B cell (primary cell): ENCODE measurements at regions not wholly inside any gene's neighbourhood (a gene's known extent, or its start where the extent isn't known, plus 50 kb on each side); places are given as distances from the start of the nearest gene placed in this dataset.

Source experiments
- ATAC-seq: fragments of 200-7000 bp; cut with Tn5 transposase; one replicate; pipeline ENCODE4 v1.10.0; 2021; ENCODE audit warnings: low read depth, mild to moderate bottlenecking, moderate number of reproducible peaks, moderate library complexity
- CTCF ChIA-PET: fragments of 350-600 bp; sonication (Branson Sonifier 250); formaldehyde crosslinking; loops from one replicate; lab custom pipeline; 2021; ENCODE audit warnings: antibody characterized with exemption, inconsistent platforms; lab: Charles Lee
- POLR2A ChIA-PET: fragments of 350-600 bp; sonication (Branson Sonifier 250); formaldehyde crosslinking; loops from one replicate; lab custom pipeline; 2021; ENCODE audit warnings: antibody characterized with exemption; lab: Charles Lee
- DNase-seq: peaks from one replicate; pipeline ENCODE4 v3.0.0; 2013
- H2AFZ ChIP-seq: 2 replicates; pipeline ENCODE4 v1.6.1; 2012; ENCODE audit warnings: mild to moderate bottlenecking, low read depth, low read length; ENCODE audit not compliant: insufficient read depth, poor library complexity, severe bottlenecking
- H3K27ac ChIP-seq, 2 donors: 1 replicate in 1 of 2; 2 replicates in 1 of 2; pipeline ENCODE4 v1.5.1; 2012 to 2013; ENCODE audit warnings: low read length in 2 of 2, mild to moderate bottlenecking in 2 of 2, moderate library complexity in 1 of 2
- H3K27me3 ChIP-seq, 4 experiments: fragments of 200-600 bp in 1 of 4; sonication (generic) in 1 of 4; replicated peaks in 1 of 4; 1 replicate in 2 of 4; 2 replicates in 2 of 4; pipeline versions ENCODE4 v1.6.1 to v1.7.0; 2013 to 2016; ENCODE audit warnings: low read length in 3 of 4, mild to moderate bottlenecking in 2 of 4, mixed read lengths in 1 of 4, moderate library complexity in 1 of 4; ENCODE audit not compliant: insufficient read depth in 4 of 4, control insufficient read depth in 3 of 4; ENCODE audit errors: control extremely low read depth in 1 of 4
- H3K36me3 ChIP-seq, 2 experiments: replicated peaks in 1 of 2; 1 replicate in 1 of 2; 2 replicates in 1 of 2; pipeline versions ENCODE4 v1.6.1 to v1.7.1; 2013; ENCODE audit warnings: low read length in 1 of 2; ENCODE audit not compliant: insufficient read depth in 2 of 2, control insufficient read depth in 1 of 2; ENCODE audit errors: control extremely low read depth in 1 of 2, extremely low read depth in 1 of 2
- H3K4me1 ChIP-seq, 2 donors: fragments of 200-600 bp in 1 of 2; sonication (generic) in 1 of 2; 1 replicate in 1 of 2; 2 replicates in 1 of 2; pipeline versions ENCODE4 v1.5.1 to v1.6.1; 2013 to 2017; ENCODE audit warnings: low read length in 2 of 2; ENCODE audit not compliant: control insufficient read depth in 2 of 2, insufficient read depth in 2 of 2
- H3K4me2 ChIP-seq: replicated peaks from 2 replicates; pipeline ENCODE3; 2012; ENCODE audit warnings: mild to moderate bottlenecking, low read depth, low read length; ENCODE audit not compliant: poor library complexity, severe bottlenecking
- H3K4me3 ChIP-seq, 5 experiments: fragments of 200-600 bp in 1 of 5; sonication (generic) in 1 of 5; 1 replicate in 3 of 5; 2 replicates in 2 of 5; pipeline versions ENCODE4 v1.5.1 to v1.7.0; 2011 to 2016; ENCODE audit warnings: low read length in 4 of 5, mild to moderate bottlenecking in 4 of 5, low read depth in 2 of 5, control low read depth in 1 of 5, moderate library complexity in 1 of 5; ENCODE audit not compliant: insufficient read depth in 1 of 5; ENCODE audit errors: control extremely low read depth in 1 of 5, extremely low read depth in 1 of 5
- H3K79me2 ChIP-seq: fragments of 200-600 bp; sonication (generic); one replicate; pipeline ENCODE4 v1.6.0; 2016; ENCODE audit warnings: low read length; ENCODE audit not compliant: control insufficient read depth, insufficient read depth
- H3K9ac ChIP-seq: fragments of 200-600 bp; sonication (generic); 2 replicates; pipeline ENCODE4 v1.6.1; 2017; ENCODE audit warnings: mild to moderate bottlenecking, low read length, moderate library complexity
- H3K9me3 ChIP-seq, 3 donors: one replicate each; pipeline versions ENCODE4 v1.6.1 to v1.7.1; 2013; ENCODE audit warnings: low read length in 2 of 3; ENCODE audit not compliant: control insufficient read depth in 2 of 3, insufficient read depth in 1 of 3; ENCODE audit errors: control extremely low read depth in 1 of 3
- H4K20me1 ChIP-seq: 2 replicates; pipeline ENCODE4 v1.6.0; 2012; ENCODE audit warnings: mild to moderate bottlenecking, low read length; ENCODE audit not compliant: insufficient read depth, control insufficient read depth, poor library complexity, severe bottlenecking
- H3K27ac Mint-ChIP-seq: one replicate; pipeline ENCODE4 v1.8.0; 2021; ENCODE audit warnings: mixed read lengths
- H3K27me3 Mint-ChIP-seq: one replicate; pipeline ENCODE4 v1.8.0; 2021; ENCODE audit warnings: mixed read lengths
- H3K4me1 Mint-ChIP-seq: one replicate; pipeline ENCODE4 v1.8.0; 2021; ENCODE audit warnings: mixed read lengths
- H3K4me3 Mint-ChIP-seq: one replicate; pipeline ENCODE4 v1.8.0; 2021; ENCODE audit warnings: mixed read lengths
- H3K9me3 Mint-ChIP-seq: one replicate; pipeline ENCODE4 v1.8.0; 2022; ENCODE audit warnings: mixed read lengths; ENCODE audit not compliant: insufficient read depth
- EZH2 ChIP-seq: IDR thresholded peaks from 2 replicates; pipeline ENCODE4 v1.6.1; 2012; ENCODE audit warnings: borderline replicate concordance, low read depth, mild to moderate bottlenecking, moderate library complexity, low read length; ENCODE audit not compliant: insufficient read depth, poor library complexity, severe bottlenecking
- WGBS: methylation state at CpG from one replicate; pipeline ENCODE4 v1.1.5; 2013; ENCODE audit warnings: missing lambda C conversion rate; ENCODE audit not compliant: insufficient coverage; 5-methylcytosine and 5-hydroxymethylcytosine counted together
- intact Hi-C: fragments of 100-400 bp; cut with micrococcal nuclease; formaldehyde crosslinking; loops from one replicate; pipeline ENCODE4 v1.10.0; 2022
- TF ChIP-seq, protein P1 (sequence below): fragments of 200-600 bp; IDR thresholded peaks from one replicate; pipeline ENCODE4 v1.8.0; 2022; ENCODE audit warnings: antibody characterized with exemption, mild to moderate bottlenecking

DNA sequence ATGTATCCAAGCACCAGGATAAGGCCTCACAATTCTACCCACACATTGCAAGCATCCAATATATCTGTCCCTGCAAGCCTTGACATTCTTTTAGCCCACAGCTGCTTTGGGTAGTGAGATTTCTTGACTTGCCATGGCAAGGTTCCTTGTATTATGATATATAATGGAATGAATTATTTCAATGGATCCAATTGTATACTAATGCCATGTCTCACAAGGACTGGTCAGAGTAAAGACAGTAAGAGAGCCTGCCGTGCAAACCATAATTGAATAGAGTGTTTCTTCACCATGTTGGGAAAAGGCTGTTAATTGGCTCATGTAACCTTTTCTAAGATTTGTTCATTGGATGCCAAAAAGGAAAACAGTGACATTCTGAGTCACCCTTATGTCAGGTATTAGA is 64.3 kb upstream of the RBBP8 start:
- DNase-seq (no peak), ATAC-seq (no peak)
- no peak overlapping the region for H3K4me3 ChIP-seq
- TF ChIP-seq, protein P1, sequence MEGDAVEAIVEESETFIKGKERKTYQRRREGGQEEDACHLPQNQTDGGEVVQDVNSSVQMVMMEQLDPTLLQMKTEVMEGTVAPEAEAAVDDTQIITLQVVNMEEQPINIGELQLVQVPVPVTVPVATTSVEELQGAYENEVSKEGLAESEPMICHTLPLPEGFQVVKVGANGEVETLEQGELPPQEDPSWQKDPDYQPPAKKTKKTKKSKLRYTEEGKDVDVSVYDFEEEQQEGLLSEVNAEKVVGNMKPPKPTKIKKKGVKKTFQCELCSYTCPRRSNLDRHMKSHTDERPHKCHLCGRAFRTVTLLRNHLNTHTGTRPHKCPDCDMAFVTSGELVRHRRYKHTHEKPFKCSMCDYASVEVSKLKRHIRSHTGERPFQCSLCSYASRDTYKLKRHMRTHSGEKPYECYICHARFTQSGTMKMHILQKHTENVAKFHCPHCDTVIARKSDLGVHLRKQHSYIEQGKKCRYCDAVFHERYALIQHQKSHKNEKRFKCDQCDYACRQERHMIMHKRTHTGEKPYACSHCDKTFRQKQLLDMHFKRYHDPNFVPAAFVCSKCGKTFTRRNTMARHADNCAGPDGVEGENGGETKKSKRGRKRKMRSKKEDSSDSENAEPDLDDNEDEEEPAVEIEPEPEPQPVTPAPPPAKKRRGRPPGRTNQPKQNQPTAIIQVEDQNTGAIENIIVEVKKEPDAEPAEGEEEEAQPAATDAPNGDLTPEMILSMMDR: no peak
- TF ChIP-seq EZH2: no peak
- H3K36me3 ChIP-seq: no peaks in the 10 kb centered on the region
- Mint-ChIP-seq H3K9me3 (no peaks in the 10 kb centered on the region), H3K27me3 (peaks cover 18% of the 10 kb centered on the region), H3K27ac (no peak overlapping the region), H3K4me3 (no peak overlapping the region), H3K4me1 (peaks cover 9% of the 10 kb centered on the region)
- POLR2A ChIA-PET: no interaction called here
- H3K9ac ChIP-seq: no peak overlapping the region
- H3K27ac ChIP-seq: no peak overlapping the region
- H4K20me1 ChIP-seq: no peaks in the 10 kb centered on the region
- intact Hi-C loops: no loop called here
- no peaks in the 10 kb centered on the region for H3K4me1 ChIP-seq
- CTCF ChIA-PET: no interaction called here
- H3K4me2 ChIP-seq: no peak overlapping the region
- H2AFZ ChIP-seq: no peak overlapping the region
- no CpG with 5 or more reads among the region's 1 CpG for WGBS
- H3K9me3 ChIP-seq: peaks cover 0 to 1% (median 0%) of the 10 kb centered on the region in 3 donors
- H3K27me3 ChIP-seq: no peaks in the 10 kb centered on the region
- H3K79me2 ChIP-seq: no peaks in the 10 kb centered on the region

DNA sequence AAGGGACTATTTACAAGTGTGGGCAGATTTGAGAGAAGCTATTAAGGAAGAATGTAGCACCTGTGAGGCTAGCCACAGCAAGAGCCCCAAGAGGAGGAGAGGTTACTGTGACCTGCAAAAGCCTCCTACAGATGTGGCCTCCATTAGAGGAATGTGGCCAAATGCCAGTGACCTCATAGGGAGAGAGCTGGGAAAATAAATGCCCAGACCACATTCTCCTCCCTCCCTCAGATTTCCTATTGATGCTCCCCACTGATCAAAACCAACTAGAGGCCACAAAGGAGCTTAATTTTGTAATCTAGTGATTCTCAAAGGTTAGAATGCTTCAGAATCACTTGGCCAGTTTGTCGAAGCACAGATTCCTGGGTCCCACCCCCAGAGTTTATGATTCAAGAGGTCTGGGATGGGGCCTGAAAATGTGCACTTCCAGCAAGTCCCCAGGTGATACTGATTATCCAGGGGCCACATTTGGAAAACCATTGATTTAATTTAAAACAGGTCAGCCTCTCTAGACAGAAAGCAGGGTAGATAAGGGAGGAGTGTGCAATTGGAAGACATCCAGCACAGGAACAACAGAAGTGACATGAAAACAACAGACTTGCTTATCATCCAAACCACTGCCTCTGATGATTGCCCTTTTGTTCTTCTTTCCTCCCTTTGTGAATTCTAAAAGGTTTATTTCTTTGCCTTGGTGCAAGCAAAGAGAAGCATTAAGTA is 61.2 kb upstream of the RBBP8 start:
- no peak overlapping the region for H3K27ac Mint-ChIP-seq
- POLR2A ChIA-PET: no interaction called here
- H4K20me1 ChIP-seq: no peaks in the 10 kb centered on the region
- CTCF ChIA-PET: no interaction called here
- no peak overlapping the region for H3K4me2 ChIP-seq
- no peak for ATAC-seq
- intact Hi-C loops: no loop called here
- no peak overlapping the region for H3K9ac ChIP-seq
- no peaks in the 10 kb centered on the region for H3K79me2 ChIP-seq
- no peaks in the 10 kb centered on the region for H3K36me3 ChIP-seq
- H3K27me3 ChIP-seq: no peaks in the 10 kb centered on the region
- no peak for TF ChIP-seq EZH2
- TF ChIP-seq, protein P1: no peak
- no peak for DNase-seq
- no peak overlapping the region for H3K4me3 Mint-ChIP-seq
- peaks cover 9% of the 10 kb centered on the region for H3K4me1 Mint-ChIP-seq
- no peaks in the 10 kb centered on the region for H3K9me3 ChIP-seq
- peaks cover 8% of the 10 kb centered on the region for H3K27me3 Mint-ChIP-seq
- H3K9me3 Mint-ChIP-seq: no peaks in the 10 kb centered on the region
- H3K27ac ChIP-seq: no peak overlapping the region
- H3K4me3 ChIP-seq: no peak overlapping the region
- H3K4me1 ChIP-seq: no peaks in the 10 kb centered on the region
- H2AFZ ChIP-seq: no peak overlapping the region
- 90% methylated on average over 1 of the region's 1 CpG for WGBS
